Caco-2 (cell line): ENCODE measurements at regions not wholly inside any gene's neighbourhood (a gene's known extent, or its start where the extent isn't known, plus 50 kb on each side); places are given as distances from the start of the nearest gene placed in this dataset.

Experiments used
- BruUV-seq: library from RNA; stranded (reverse); fragments of 400-500 nt; replicated peaks from 2 replicates; lab custom pipeline; 2021; lab: Mats Ljungman, UMichigan
- CTCF ChIA-PET: fragments of 300-600 bp; sonication (Branson Sonifier 250); formaldehyde crosslinking; loops from one replicate; lab custom pipeline; 2022; ENCODE audit warnings: antibody characterized with exemption; lab: Charles Lee
- POLR2A ChIA-PET: fragments of 300-600 bp; sonication (Branson Sonifier 250); formaldehyde crosslinking; loops from one replicate; lab custom pipeline; 2022; ENCODE audit warnings: antibody characterized with exemption; lab: Charles Lee
- DNase-seq, 2 experiments: peaks; one replicate each; pipeline versions ENCODE4 v3.0.0 to v3.0.0-alpha.2; 2020 to 2022
- H3K27me3 ChIP-seq: replicated peaks from 2 replicates; pipeline ENCODE4 v1.6.0; 2011; ENCODE audit warnings: low read length; ENCODE audit not compliant: control insufficient read depth, insufficient read depth
- H3K36me3 ChIP-seq: 2 replicates; pipeline ENCODE4 v1.5.1; 2011; ENCODE audit warnings: low read length; ENCODE audit not compliant: control insufficient read depth, insufficient read depth
- H3K4me1 ChIP-seq: fragments of 250-450 bp; sonication (Bioruptor Pico); 2 replicates; pipeline ENCODE4 v1.5.1; 2020; ENCODE audit warnings: mild to moderate bottlenecking
- H3K4me3 ChIP-seq: 2 replicates; pipeline ENCODE4 v1.5.1; 2011; ENCODE audit warnings: low read depth, mild to moderate bottlenecking, control low read depth, low read length
- H3K9me3 ChIP-seq: fragments of 250-450 bp; sonication (Bioruptor Pico); 2 replicates; pipeline ENCODE4 v1.5.1; 2020; ENCODE audit warnings: mild to moderate bottlenecking, moderate library complexity
- H3K27ac Mint-ChIP-seq: one replicate; pipeline ENCODE4 v1.8.0; 2022; ENCODE audit warnings: mixed read lengths; ENCODE audit not compliant: unreplicated experiment
- H3K27me3 Mint-ChIP-seq: one replicate; pipeline ENCODE4 v1.8.0; 2022; ENCODE audit warnings: mixed read lengths; ENCODE audit not compliant: insufficient read depth, unreplicated experiment
- H3K36me3 Mint-ChIP-seq: one replicate; pipeline ENCODE4 v1.8.0; 2022; ENCODE audit warnings: mild to moderate bottlenecking, mixed read lengths; ENCODE audit not compliant: insufficient read depth, unreplicated experiment
- H3K4me1 Mint-ChIP-seq: one replicate; pipeline ENCODE4 v1.8.0; 2022; ENCODE audit warnings: low read depth, mixed read lengths; ENCODE audit not compliant: unreplicated experiment
- H3K4me3 Mint-ChIP-seq: one replicate; pipeline ENCODE4 v1.8.0; 2022; ENCODE audit warnings: mild to moderate bottlenecking, moderate library complexity, mixed read lengths; ENCODE audit not compliant: unreplicated experiment
- H3K9me3 Mint-ChIP-seq: one replicate; pipeline ENCODE4 v1.8.0; 2022; ENCODE audit warnings: mixed read lengths; ENCODE audit not compliant: unreplicated experiment
- CTCF ChIP-seq, 2 experiments: fragments of 200-600 bp in 1 of 2; IDR thresholded peaks; 1 replicate in 1 of 2; 2 replicates in 1 of 2; pipeline versions ENCODE4 v1.5.1 to v1.8.0; 2011 to 2022; ENCODE audit warnings: antibody characterized with exemption in 1 of 2, control low read depth in 1 of 2, inconsistent platforms in 1 of 2, low read depth in 1 of 2, low read length in 1 of 2, mild to moderate bottlenecking in 1 of 2, moderate library complexity in 1 of 2; ENCODE audit not compliant: insufficient read depth in 1 of 2, severe bottlenecking in 1 of 2, unreplicated experiment in 1 of 2
- intact Hi-C: fragments of 100-400 bp; cut with micrococcal nuclease; formaldehyde crosslinking; loops from one replicate; pipeline ENCODE4 v1.10.0; 2022; ENCODE audit not compliant: unreplicated experiment

GRCh38 chr3:8266730-8267131 is 234.9 kb upstream of the LMCD1 start:
- Mint-ChIP-seq H3K4me3 (no peak overlapping the region), H3K9me3 (peaks cover 4% of the 10 kb centered on the region), H3K4me1 (no peaks in the 10 kb centered on the region), H3K27ac (no peak overlapping the region), H3K36me3 (no peaks in the 10 kb centered on the region), H3K27me3 (peaks cover 9% of the 10 kb centered on the region)
- CTCF ChIA-PET: no interaction called here
- no peaks in the 10 kb centered on the region for H3K4me1 ChIP-seq
- DNase-seq: no peak
- POLR2A ChIA-PET: no interaction called here
- H3K27me3 ChIP-seq: no peaks in the 10 kb centered on the region
- H3K4me3 ChIP-seq: no peak overlapping the region
- no TSS peak for BruUV-seq
- no peak for TF ChIP-seq CTCF (IDR thresholded peaks at IDR 0.05; ENCODE audit: insufficient read depth in 1 of 2, low read depth in 1 of 2, low read length in 1 of 2, severe bottlenecking in 1 of 2, unreplicated experiment in 1 of 2)
- no peaks in the 10 kb centered on the region for H3K36me3 ChIP-seq
- no peaks in the 10 kb centered on the region for H3K9me3 ChIP-seq
- intact Hi-C loops: no loop called here

DNA sequence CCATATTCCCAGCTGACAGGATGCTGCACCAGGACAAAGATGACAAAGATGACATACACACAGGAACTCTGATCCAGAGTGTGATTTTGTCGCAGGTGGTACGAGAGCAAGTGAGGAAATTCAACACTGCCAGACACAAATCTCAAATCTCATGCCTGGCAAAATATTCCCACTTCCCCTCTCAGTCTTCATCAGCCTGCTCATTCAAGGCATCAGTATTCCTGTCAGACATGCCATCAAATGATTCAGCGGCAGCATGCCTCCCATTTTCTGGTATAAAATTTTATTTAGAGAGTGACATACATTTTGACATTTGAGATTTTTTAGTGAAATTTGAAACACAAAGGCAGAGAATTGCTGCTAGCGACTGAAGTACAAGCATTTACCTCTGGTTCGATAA is 228.1 kb upstream of the LMCD1 start:
- CTCF ChIA-PET: no interaction called here

DNA sequence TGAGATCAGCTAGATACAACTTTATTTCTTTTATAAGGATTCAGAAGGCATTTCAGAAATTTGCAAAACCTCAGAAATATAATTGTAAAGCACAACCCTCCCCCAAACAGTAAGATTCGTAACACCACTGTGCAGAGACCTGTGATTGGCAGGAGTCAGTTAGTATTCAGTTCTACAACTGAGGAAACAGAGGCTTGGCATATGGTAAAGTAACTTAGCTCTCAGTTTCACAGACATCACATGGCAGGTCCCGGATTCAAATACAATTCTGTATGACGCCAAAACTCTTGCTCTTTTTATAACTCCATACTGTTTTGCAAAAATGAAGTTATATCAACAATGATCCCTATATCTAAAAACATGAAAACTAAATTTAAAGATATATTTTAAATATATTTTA is 225.6 kb upstream of the LMCD1 start:
- H3K27me3 Mint-ChIP-seq: peaks cover 6% of the 10 kb centered on the region
- POLR2A ChIA-PET: no interaction called here
- TF ChIP-seq CTCF (IDR thresholded peaks at IDR 0.05; ENCODE audit: insufficient read depth in 1 of 2, low read depth in 1 of 2, low read length in 1 of 2, severe bottlenecking in 1 of 2, unreplicated experiment in 1 of 2): no peak
- H3K4me1 ChIP-seq: no peaks in the 10 kb centered on the region
- DNase-seq: no peak
- no peaks in the 10 kb centered on the region for H3K27me3 ChIP-seq
- no peak overlapping the region for H3K4me3 Mint-ChIP-seq
- intact Hi-C loops: no loop called here
- H3K36me3 ChIP-seq: no peaks in the 10 kb centered on the region
- CTCF ChIA-PET: no interaction called here
- no peak overlapping the region for H3K27ac Mint-ChIP-seq
- no peaks in the 10 kb centered on the region for H3K36me3 Mint-ChIP-seq
- no peaks in the 10 kb centered on the region for H3K4me1 Mint-ChIP-seq
- no peaks in the 10 kb centered on the region for H3K9me3 ChIP-seq
- H3K9me3 Mint-ChIP-seq: no peaks in the 10 kb centered on the region
- H3K4me3 ChIP-seq: no peak overlapping the region
- BruUV-seq: no TSS peak

More for the DNA sequence above, 228.1 kb upstream of the LMCD1 start:
- no peak for TF ChIP-seq CTCF (IDR thresholded peaks at IDR 0.05; ENCODE audit: insufficient read depth in 1 of 2, low read depth in 1 of 2, low read length in 1 of 2, severe bottlenecking in 1 of 2, unreplicated experiment in 1 of 2)
- Histone ChIP-seq H3K36me3 (no peaks in the 10 kb centered on the region), H3K27me3 (no peaks in the 10 kb centered on the region), H3K4me3 (no peak overlapping the region), H3K9me3 (no peaks in the 10 kb centered on the region), H3K4me1 (no peaks in the 10 kb centered on the region)
- Mint-ChIP-seq H3K27me3 (peaks cover 5% of the 10 kb centered on the region), H3K4me3 (no peak overlapping the region), H3K27ac (no peak overlapping the region), H3K9me3 (no peaks in the 10 kb centered on the region), H3K36me3 (no peaks in the 10 kb centered on the region), H3K4me1 (no peaks in the 10 kb centered on the region)
- intact Hi-C loops: no loop called here
- no peak for DNase-seq
- BruUV-seq: no TSS peak
- POLR2A ChIA-PET: no interaction called here
